PC-9 (cell line): ENCODE measurements at regions not wholly inside any gene's neighbourhood (a gene's known extent, or its start where the extent isn't known, plus 50 kb on each side); places are given as distances from the start of the nearest gene placed in this dataset.

Source experiments
- EZH2 ChIP-seq: fragments of 200-600 bp; sonication (generic); IDR thresholded peaks from 2 replicates; pipeline ENCODE4 v1.8.0; 2017; ENCODE audit warnings: antibody characterized with exemption, low read depth
- TF ChIP-seq, protein P1 (sequence below): fragments of 200-600 bp; sonication (generic); conservative IDR thresholded peaks from 2 replicates; pipeline ENCODE4 v1.6.1; 2017; ENCODE audit warnings: mixed run types, antibody characterized with exemption, mild to moderate bottlenecking, moderate library complexity

- TF ChIP-seq, protein P1, sequence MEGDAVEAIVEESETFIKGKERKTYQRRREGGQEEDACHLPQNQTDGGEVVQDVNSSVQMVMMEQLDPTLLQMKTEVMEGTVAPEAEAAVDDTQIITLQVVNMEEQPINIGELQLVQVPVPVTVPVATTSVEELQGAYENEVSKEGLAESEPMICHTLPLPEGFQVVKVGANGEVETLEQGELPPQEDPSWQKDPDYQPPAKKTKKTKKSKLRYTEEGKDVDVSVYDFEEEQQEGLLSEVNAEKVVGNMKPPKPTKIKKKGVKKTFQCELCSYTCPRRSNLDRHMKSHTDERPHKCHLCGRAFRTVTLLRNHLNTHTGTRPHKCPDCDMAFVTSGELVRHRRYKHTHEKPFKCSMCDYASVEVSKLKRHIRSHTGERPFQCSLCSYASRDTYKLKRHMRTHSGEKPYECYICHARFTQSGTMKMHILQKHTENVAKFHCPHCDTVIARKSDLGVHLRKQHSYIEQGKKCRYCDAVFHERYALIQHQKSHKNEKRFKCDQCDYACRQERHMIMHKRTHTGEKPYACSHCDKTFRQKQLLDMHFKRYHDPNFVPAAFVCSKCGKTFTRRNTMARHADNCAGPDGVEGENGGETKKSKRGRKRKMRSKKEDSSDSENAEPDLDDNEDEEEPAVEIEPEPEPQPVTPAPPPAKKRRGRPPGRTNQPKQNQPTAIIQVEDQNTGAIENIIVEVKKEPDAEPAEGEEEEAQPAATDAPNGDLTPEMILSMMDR: no peak
- no peak for TF ChIP-seq EZH2
Observed at GRCh38 chr15:66897971-66898370, 167.4 kb upstream of the SMAD3 start.
